ENCODE measurements at regions not wholly inside any gene's neighbourhood (a gene's known extent, or its start where the extent isn't known, plus 50 kb on each side); places are given as distances from the start of the nearest gene placed in this dataset.

DNA sequence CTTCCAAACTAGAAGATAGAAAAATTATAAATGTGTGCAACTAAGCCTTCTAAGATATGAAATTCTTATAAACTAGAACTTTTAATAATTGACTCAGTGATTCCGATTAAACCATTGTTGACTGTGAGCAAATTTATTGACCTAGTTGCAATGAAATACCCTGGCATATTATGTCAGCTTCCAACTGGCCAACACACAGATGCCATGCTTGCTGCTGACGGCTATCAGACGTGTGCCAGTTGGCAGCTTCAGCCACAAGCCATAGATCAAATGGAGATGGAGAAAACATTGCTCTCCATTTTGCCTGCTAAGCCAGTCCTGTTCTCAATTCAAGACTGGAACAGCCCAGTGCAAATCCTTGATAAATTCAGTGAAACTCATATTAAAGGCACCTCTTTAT is 101.7 kb upstream of the HDGFL1 start:
- no peak for DNase-seq

DNA sequence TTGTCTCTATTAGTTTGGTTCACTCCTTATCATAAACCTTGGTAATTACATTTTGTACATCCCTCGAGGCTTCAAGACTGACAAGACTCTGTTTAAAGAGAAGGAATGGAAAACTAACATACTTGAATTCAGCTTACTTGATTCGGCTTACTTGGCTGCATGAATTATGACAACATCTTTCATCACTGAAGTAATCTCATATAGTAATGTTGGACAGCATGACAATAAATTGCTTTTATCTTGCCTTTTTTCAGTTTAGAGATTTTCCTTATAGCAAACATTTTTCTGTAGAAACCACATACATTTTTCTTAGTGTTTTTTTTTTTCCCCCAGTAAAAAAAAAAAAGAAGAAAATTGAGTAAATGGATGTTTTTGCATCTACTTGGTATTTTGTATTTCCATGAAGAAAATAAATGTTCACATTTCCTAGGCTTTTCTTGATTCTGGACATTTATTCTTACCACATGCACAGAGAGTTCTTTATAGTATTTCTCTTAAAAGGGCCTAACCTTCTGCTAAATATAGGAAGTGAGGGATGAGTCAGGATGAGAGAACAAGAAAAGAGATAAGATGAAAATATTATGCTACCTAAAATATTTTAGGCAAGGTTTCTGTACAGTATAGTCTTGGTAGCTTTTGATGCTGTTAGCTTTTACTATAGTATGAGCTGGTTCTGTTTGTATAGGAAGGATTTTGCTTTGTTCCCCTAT is 101.0 kb upstream of the HDGFL1 start:
- no peak for DNase-seq

DNA sequence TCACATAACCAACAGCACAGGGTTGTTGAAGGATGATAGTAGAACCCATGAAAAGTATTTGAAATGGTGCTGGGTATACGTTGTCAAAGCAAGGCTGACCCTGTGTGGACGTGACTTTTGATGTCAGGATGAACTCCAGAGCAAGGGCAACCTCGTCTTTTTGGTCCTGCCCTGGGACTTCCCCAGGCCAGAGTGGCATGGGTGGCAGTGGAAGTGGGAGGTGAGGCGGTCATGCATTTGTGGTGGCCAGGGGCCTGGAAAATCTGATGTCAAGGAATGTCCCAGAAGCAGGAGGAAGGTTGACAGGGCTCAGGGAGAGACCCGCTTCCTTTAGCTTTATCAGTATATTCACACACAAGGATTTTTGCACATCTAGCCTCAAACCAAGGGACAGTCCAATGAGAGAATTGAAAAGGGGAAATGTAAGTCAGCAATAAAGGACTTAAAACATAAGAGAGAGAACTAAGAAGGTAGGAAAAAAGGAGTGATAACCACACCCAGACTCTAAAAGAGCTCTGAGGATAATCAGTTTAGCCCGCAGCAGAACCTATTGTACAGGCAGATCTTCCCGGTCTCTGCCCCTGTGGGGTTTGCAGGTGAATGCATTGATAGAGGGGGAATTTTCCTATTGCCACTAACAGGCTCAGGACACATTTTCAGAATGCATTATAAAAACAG is 98.8 kb upstream of the HDGFL1 start:
- DNase-seq, result no peak

DNA sequence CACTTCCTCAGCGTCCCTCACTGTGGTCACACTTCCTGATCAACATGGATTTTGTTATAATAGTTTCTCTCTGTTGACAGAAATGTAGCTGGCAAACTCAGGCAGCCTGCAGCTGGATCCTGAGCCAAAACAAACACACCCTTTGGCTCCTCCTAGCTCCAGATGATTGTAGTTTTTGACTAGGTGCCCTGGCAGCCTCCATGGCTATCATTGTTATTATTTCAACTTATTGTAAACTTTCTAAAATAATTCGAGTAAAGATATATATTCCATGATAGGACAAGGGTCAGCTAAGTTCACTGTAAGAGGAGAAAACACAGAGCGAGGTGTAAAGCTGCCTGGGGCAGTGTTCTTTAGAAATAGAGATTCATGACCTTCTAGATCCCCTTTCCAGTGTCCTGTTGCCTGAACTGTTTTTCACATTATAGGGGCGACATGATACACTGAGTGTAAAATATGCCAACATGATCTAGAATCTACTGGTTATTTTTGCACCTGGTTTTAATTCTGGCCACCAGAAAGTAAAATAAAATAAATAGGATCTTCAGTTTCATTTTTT is 98.2 kb upstream of the HDGFL1 start:
- peak; percentile 49 for DNase-seq

DNA sequence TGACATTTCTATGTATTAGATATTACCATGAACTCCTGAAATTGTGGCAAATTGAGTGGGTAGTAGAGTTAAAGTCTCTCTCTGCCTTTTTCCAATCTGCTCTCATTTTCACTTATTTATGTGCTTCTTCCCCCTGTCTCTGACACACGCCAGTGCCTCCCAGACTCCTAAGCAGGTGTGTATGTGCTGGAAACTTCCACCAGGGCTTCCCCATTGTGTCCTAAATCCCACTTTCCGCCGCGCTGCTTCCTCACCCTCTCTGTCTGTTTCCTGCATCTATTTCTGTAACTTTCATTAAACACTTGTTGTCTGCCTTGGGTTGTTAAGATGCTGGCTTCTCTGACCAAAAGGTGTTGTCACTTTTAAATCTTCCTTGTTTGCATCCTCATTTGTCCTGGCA is 97.6 kb upstream of the HDGFL1 start:
- DNase-seq, result peak; percentile 2

DNA sequence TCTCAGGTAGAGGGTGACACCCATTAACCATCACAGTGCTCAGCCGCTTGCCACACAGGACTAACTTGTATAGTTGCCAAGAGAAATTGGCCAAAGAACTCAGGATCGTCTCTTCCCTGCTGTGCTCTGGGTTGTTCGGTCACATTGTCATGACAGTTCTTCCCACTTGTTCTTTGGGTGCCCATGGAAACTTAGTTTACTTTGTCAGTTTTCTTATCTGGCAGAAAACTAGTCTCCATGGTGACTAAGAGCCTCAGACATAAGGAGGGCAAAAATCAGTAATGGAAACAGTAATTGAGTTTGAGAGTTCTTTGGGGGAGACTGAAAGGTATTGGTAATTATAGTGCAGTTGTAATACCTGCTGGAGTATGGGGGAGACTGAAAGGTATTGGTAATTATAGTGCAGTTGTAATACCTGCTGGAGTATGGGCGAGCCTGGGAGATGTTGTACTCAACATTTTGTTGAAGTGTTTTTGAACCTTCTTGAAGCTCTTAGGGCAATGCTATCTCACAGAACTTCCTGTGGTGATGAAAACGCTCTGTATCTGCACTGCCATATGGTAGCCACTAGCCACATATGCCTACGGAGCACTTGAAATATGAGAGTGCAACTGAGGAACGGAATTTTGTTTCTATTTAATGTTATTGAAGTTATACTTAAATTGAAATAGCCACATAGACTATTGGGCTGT is 95.2 kb upstream of the HDGFL1 start:
- no peak for DNase-seq

DNA sequence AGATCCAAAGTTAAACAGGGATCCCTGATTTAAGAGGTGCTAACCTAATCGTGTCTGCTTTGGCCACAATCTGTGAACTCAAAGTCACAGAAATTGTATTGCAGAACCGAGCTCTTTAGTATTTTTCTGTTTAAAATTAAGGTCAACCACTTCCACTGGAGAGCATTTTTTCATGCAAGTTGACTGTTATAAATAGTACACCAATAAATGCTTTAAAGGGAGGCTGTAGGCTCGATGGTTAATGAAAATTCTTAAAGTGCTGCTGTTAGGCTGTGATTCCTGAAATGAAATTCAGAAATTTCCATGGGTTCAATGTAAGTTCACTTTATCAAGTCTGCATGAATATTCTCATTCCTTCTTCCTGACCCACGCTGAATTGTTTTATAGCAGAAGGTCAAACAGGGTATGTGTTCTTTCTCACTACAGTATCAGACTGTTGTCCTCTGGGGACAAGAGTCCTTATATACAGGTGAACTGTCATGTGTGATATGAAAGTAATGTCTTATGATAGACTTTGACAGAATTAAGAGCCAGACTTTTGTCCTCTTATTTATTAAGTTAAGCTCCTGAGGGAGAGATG is 92.5 kb upstream of the HDGFL1 start:
- no peak for DNase-seq

DNA sequence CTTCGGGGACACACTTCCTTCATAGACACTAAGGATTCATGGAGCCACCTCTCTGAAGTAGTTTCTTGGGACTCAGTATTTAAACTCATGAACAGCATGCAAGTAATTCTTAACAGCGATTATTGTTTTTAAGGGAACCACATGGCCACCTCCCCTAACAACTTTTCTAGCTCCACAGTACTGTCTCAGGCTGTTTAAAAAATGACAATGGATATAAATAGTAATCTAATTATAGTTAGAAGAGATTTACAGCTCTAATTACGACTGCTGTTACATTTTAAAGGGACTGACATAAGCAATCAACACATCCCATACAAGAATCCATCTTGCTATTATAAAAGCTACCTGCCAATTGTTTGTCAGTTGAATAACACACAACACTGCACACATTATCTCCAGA is 72.1 kb upstream of the HDGFL1 start:
- DNase-seq, result no peak

DNA sequence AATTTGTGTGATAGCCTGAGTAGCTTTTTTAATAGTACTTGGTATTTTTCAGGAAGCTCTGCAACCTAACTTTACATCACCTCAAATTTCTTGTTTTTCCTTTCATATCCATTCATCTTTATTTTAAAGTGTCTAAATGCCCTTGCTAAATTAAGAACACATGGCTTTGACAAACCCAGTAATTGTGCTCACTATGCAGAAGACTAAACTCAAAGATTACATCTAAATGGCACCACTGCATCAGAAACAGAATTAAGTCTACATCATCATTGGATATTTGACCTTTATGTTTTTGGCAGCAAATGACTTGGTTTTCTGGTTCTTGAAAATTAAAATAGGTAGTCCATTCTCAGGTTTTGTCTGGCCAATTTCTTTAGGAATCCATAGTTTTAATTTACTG is 69.6 kb upstream of the HDGFL1 start:
- DNase-seq, result no peak

DNA sequence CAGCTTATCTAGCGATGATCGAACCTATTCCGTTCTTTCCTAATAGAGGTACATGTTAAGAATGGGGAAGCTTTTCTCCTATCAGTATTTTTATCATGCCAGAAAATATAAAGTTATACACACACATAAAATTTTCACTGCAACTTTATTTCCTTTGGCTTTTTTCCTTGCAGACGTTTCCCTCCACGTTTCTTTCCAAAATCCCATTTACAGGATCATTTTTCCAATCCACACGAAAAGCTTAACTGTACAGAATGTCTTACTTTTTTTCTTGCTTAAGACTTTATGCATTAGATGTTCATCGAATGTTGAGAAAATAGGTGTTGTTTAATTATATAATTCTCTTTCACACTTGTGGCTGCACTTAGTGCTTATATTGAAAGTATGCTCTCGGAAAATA is 62.9 kb upstream of the HDGFL1 start:
- DNase-seq, result no peak

DNA sequence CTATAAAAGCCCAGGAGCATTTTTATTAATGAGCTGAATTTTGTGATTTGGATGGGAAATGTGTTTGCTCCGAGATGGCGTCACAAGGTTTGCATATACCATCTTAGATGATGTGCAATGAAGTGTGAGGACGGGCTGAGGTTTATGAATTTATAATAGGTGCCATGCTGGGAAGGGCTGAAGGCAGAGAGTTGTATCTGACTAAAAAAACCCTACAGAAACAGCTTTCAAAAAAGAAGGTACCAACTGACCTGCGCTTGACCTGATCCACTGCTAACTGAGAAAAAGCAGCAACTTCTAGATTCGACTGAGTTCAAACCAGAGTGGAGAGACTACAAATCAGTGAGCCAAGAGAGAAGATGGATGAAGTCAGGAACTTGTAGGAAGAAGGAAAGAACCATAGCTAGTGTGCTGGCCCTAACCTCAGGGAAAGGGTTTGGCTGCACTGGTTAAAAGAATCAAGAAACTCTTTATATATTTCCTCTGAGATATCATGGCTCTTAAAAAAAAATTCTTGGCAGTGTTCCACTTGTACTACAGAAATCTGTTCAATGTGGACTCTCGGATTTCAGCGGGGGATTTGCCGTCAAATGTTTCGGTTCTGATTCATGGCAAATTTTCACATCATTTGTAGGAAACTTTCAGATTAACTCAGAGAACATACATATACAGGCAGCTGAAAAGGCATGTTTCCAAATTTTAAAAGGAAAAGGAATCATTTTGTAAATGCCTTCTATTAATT is 56.5 kb upstream of the HDGFL1 start:
- peak; percentile 50 for DNase-seq

DNA sequence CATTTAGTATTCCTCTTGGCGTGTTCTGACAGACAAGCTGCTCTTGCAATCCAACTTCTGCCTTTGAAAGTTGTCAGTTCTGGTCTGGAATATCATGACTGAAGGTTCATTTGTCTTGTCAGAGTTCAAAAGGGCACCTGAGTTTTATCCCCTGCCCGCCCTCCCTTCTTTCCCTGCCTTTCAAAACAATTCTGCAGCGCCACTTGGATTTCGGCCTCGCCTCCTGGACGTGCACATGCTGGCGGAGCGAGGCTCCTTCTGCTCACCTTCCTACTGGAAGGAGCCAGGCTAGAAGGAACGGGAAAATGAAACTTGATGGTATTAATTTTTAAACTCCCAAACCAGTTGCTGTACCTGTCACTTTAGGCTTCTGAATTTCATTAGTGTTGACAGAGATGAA is 55.7 kb upstream of the HDGFL1 start:
- DNase-seq, result no peak

DNA sequence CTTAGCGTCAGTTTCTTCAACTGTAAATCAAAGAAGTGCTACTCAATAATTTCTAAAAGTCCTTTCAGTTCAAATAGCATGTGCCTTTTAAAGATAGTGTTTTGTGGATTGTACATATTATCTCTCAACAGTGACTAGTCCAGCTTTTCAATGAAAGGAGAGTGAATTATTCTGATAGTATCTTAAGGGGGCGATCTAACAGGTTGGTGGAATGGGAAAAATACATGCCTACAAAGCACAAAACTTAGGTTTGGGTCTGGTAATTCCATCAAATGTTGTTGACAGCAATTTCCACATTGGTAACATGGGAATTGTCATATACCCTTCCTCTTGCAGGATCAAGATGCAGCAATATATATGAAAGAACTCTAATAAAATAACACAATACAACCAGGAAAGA is 50.1 kb upstream of the HDGFL1 start:
- no peak for DNase-seq
